ENCODE measurements at regions not wholly inside any gene's neighbourhood (a gene's known extent, or its start where the extent isn't known, plus 50 kb on each side); places are given as distances from the start of the nearest gene placed in this dataset.

DNA sequence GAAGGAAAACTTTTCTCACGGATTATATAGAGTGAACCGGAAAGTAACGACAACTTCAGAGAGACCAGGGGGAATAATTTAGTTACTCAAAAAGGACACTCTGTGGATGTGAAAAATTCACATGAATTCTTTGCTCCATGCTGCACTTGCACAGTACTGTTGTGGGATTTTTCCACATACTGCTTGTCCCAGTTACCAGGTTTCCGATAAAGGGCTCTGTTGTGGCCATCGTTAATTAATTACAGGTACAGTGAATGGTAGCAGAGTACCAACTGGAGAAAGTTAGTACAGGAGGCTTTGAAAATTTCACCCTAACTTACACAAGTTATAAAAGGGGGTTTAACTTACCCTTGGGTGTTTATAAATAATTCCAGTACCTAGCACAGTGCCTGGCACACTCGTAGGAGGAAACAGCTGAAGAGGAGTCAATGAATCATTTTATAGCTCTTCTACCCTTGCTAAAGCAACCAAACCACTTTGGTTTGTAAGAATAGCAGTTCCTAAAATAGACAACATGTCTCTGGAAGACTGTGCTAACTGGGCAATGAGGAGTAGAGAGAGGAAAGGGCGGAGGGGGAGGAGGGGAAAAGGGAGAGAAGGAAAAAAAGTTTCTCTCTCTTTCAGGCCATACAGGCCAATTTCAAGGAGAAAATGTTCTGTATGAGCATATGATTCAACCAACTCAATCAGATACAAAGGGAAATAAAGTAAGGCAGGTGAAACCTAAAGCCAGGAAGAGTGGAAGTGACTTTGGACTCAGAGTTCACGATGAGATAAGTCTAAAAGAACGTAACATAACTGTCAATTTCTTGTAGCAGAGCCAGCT is 98.3 kb upstream of the MAGI3 start:
- TF ChIP-seq, protein P1, sequence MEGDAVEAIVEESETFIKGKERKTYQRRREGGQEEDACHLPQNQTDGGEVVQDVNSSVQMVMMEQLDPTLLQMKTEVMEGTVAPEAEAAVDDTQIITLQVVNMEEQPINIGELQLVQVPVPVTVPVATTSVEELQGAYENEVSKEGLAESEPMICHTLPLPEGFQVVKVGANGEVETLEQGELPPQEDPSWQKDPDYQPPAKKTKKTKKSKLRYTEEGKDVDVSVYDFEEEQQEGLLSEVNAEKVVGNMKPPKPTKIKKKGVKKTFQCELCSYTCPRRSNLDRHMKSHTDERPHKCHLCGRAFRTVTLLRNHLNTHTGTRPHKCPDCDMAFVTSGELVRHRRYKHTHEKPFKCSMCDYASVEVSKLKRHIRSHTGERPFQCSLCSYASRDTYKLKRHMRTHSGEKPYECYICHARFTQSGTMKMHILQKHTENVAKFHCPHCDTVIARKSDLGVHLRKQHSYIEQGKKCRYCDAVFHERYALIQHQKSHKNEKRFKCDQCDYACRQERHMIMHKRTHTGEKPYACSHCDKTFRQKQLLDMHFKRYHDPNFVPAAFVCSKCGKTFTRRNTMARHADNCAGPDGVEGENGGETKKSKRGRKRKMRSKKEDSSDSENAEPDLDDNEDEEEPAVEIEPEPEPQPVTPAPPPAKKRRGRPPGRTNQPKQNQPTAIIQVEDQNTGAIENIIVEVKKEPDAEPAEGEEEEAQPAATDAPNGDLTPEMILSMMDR (conservative IDR thresholded peaks at IDR 0.05; ENCODE audit: low read depth, low read length), result no peak
- no peak for TF ChIP-seq EZH2 (IDR thresholded peaks at IDR 0.05; ENCODE audit: borderline replicate concordance, low read depth, low read length, poor library complexity, severe bottlenecking)
